Ectodermal cell (in vitro differentiated cells): ENCODE measurements at regions not wholly inside any gene's neighbourhood (a gene's known extent, or its start where the extent isn't known, plus 50 kb on each side); places are given as distances from the start of the nearest gene placed in this dataset.

ENCODE experiments used
- H3K27ac ChIP-seq: 2 replicates; pipeline ENCODE4 v1.7.0; 2013; ENCODE audit warnings: mild to moderate bottlenecking, low read depth, low read length; ENCODE audit not compliant: insufficient read depth, poor library complexity, severe bottlenecking
- H3K27me3 ChIP-seq: 2 replicates; pipeline ENCODE4 v1.7.0; 2013; ENCODE audit warnings: mild to moderate bottlenecking, low read length; ENCODE audit not compliant: insufficient read depth, control insufficient read depth, poor library complexity, severe bottlenecking
- H3K36me3 ChIP-seq: one replicate; pipeline ENCODE4 v1.7.0; 2013; ENCODE audit warnings: low read length; ENCODE audit not compliant: control insufficient read depth, insufficient read depth
- H3K4me1 ChIP-seq: one replicate; pipeline ENCODE4 v1.7.0; 2013; ENCODE audit warnings: low read length; ENCODE audit not compliant: control insufficient read depth, insufficient read depth
- H3K4me3 ChIP-seq: 2 replicates; pipeline ENCODE4 v1.7.0; 2013; ENCODE audit warnings: low read depth, low read length, control low read depth; ENCODE audit not compliant: insufficient read depth
- H3K9me3 ChIP-seq: 2 replicates; pipeline ENCODE4 v1.7.0; 2013; ENCODE audit warnings: mild to moderate bottlenecking, low read length, moderate library complexity; ENCODE audit not compliant: control insufficient read depth
- WGBS, 2 experiments: methylation state at CpG; one replicate each; pipeline ENCODE4 v1.1.7; 2013; ENCODE audit warnings: missing lambda C conversion rate in 2 of 2; 5-methylcytosine and 5-hydroxymethylcytosine counted together

DNA sequence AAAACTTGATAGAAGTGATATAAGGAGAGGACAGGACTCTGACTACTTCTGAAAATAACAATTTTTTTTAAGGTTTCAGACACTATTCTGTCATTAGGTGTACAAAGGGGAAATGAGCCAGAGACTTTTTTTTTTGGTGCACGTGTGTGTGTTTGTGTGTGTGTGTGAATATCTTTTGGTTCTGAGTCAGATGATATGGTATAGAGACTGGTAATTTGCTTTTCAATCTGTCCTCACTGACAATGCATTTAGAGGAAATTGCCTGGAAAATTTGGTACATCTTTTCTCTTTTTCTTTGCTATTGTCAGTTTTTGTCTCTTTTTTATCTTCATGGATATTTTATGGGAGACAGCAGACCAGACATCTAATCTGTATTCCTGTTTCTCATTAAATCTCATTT lies 59.3 kb downstream of the DDIT4L start:
- no peaks in the 10 kb centered on the region for H3K36me3 ChIP-seq
- no peak overlapping the region for H3K4me3 ChIP-seq
- no peak overlapping the region for H3K27ac ChIP-seq
- H3K9me3 ChIP-seq = no peaks in the 10 kb centered on the region
- H3K27me3 ChIP-seq = no peaks in the 10 kb centered on the region
- H3K4me1 ChIP-seq = no peaks in the 10 kb centered on the region
- 87 to 97% methylated on average over 1 of the region's 1 CpG for WGBS, 2 experiments

DNA sequence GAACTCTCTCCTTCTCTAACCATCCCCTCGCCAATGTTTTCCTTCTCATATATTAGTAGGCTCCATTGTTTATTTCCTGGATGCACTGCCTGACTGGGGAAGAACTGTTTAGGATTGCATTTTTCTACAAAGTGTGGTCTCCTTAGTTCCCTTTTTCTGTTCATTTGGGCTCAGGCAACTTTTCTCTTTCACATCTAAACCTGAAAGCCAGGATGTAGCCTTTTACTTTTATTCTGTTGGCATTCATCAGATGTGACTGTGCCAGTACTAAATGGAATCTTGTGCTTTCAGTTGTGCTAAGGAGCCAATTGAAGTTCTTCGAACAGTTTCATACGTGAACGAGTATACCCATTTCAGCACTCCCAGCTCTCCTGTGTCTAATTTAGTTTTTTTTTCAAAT lies 59.8 kb downstream of the DDIT4L start:
- H3K27me3 ChIP-seq = no peaks in the 10 kb centered on the region
- no peak overlapping the region for H3K4me3 ChIP-seq
- H3K4me1 ChIP-seq = no peaks in the 10 kb centered on the region
- H3K27ac ChIP-seq = no peak overlapping the region
- no peaks in the 10 kb centered on the region for H3K36me3 ChIP-seq
- WGBS, 2 experiments = 85 to 99% methylated on average over 4 of the region's 4 CpGs
- H3K9me3 ChIP-seq = no peaks in the 10 kb centered on the region

DNA sequence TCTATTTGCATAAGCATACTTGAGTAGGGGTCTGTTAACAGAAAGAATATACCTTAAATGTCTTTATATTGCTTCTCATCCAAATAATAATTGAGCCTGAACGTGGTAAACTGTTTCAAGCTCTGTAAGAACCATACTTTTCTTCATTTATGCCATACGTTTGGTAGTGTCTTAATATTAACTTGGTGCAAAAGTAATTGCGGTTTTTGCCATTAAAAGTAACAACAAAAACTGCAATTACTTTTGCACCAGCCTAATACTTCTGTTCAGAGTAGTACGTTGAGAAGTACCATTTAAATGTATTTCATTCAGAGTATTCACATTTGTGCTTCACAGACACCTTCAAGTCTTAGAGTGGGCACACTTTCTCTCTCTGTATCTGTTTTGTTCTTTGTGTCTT lies 60.5 kb downstream of the DDIT4L start:
- Histone ChIP-seq H3K9me3 (no peaks in the 10 kb centered on the region), H3K27me3 (no peaks in the 10 kb centered on the region), H3K4me3 (no peak overlapping the region), H3K36me3 (no peaks in the 10 kb centered on the region), H3K4me1 (no peaks in the 10 kb centered on the region), H3K27ac (no peak overlapping the region)
- WGBS, 2 experiments = 67% methylated on average over 3 to 4 of the region's 4 CpGs

DNA sequence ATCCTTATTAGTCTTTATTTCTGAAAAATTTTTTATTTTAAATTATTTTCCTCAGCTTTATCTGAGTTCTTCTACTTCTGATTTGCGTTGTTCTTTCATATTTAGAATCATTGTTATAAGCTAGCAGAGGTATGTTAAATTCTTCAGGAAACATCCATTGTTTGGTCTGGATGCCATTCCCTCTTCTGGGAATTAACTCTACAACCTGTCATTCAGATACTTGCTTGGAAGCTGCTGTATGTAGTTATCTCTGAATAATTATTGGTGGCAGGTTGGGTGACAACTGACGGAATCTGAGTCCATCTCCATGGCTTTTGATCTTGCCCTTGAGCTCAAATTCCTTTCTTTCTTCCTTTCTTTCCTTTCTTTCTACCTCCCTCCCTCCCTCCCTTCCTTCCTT lies 61.9 kb downstream of the DDIT4L start:
- no peak overlapping the region for H3K4me3 ChIP-seq
- H3K27me3 ChIP-seq = no peaks in the 10 kb centered on the region
- no peak overlapping the region for H3K27ac ChIP-seq
- no peaks in the 10 kb centered on the region for H3K9me3 ChIP-seq
- H3K36me3 ChIP-seq = no peaks in the 10 kb centered on the region
- 76 to 100% methylated on average over 1 of the region's 2 CpGs for WGBS, 2 experiments
- H3K4me1 ChIP-seq = no peaks in the 10 kb centered on the region

DNA sequence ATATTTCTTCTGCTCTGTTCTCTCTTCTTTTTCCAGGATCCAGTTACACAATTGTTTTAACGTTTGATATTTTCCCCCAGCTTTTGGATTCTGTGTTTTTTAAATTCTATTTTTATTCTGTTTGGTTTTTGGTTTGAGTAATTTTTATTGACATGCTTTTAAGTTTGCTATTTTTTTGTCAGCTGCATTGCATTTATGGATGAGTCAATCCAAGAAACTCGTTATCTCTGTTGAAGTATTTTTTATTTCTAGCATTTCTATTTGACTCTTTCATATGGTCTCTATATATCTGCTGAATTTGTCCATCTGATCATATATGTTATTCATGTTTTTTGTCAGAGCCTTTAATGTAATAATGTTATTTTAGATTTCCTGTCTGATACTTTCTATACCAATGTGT lies 65.6 kb downstream of the DDIT4L start:
- H3K4me1 ChIP-seq = no peaks in the 10 kb centered on the region
- no peak overlapping the region for H3K27ac ChIP-seq
- H3K27me3 ChIP-seq = no peaks in the 10 kb centered on the region
- 42% methylated on average over 2 of the region's 2 CpGs; no CpG with 5 or more reads in 1 of the 2 experiments for WGBS, 2 experiments
- no peaks in the 10 kb centered on the region for H3K9me3 ChIP-seq
- H3K36me3 ChIP-seq = no peaks in the 10 kb centered on the region
- H3K4me3 ChIP-seq = no peak overlapping the region

DNA sequence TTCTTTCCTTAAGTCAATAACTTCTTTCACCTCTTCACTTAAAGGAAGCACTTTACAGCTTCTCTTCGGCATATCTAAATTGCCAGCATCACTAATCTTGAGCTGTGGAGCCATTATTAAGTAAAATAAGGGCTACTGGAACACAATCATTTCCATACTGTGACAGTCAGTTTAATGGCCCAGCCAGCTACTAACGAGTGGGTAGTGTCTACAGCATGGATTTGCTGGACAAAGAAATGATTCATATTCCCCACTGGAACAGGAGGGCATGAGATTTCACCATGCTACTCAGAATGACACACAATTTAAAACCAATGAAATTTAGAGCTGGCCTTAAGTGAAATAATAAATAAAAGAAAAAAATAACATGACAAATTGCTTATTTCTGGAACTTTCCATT lies 72.1 kb downstream of the DDIT4L start:
- Histone ChIP-seq H3K27ac (no peak overlapping the region), H3K9me3 (no peaks in the 10 kb centered on the region), H3K36me3 (no peaks in the 10 kb centered on the region), H3K4me3 (no peak overlapping the region), H3K4me1 (no peaks in the 10 kb centered on the region), H3K27me3 (no peaks in the 10 kb centered on the region)
- WGBS, 2 experiments = 91 to 94% methylated on average over 2 of the region's 2 CpGs

DNA sequence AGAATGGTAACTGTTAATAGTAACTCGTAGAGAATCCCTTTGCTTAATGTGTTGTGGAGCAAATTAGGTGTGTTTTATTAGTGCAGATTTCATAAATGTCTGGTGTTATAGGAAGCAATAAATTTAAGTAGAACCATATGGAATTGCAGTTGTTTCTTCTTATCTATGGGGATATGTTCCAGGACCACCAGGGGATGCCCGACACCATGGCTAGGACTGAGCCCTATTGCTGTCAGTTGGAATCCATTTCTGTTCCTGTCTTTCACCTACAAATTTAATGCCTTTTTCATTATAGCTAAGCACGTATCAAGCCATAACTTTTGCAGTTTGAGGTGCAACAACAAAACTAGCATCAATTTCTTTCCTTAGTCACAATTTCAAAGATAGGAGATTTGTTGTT lies 72.5 kb downstream of the DDIT4L start:
- H3K9me3 ChIP-seq = no peaks in the 10 kb centered on the region
- H3K4me3 ChIP-seq = no peak overlapping the region
- H3K4me1 ChIP-seq = no peaks in the 10 kb centered on the region
- 93 to 95% methylated on average over 3 of the region's 3 CpGs for WGBS, 2 experiments
- H3K36me3 ChIP-seq = no peaks in the 10 kb centered on the region
- H3K27ac ChIP-seq = no peak overlapping the region
- no peaks in the 10 kb centered on the region for H3K27me3 ChIP-seq

DNA sequence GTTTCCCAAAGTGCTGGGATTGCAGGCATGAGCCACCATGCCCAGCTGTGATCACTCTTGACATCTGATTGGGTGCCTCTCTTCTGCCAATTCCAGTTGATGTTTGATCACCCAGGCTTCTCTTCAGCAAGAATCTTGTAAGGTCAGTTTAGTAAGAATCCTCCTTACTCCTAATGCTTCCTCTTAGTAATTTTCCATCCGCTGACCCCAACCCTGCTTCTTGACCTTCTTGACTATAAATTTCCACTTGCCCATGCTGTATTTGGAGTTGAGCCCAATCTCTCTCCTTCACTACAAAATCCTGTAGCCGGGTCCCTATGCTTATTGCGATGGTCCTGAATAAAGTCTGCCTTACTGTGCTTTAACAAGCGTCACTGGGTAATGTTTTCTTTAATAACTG lies 75.4 kb downstream of the DDIT4L start:
- Histone ChIP-seq H3K9me3 (no peaks in the 10 kb centered on the region), H3K36me3 (no peaks in the 10 kb centered on the region), H3K27me3 (no peaks in the 10 kb centered on the region), H3K27ac (no peak overlapping the region), H3K4me1 (no peaks in the 10 kb centered on the region), H3K4me3 (no peak overlapping the region)
- WGBS, 2 experiments = 68 to 74% methylated on average over 4 of the region's 4 CpGs

DNA sequence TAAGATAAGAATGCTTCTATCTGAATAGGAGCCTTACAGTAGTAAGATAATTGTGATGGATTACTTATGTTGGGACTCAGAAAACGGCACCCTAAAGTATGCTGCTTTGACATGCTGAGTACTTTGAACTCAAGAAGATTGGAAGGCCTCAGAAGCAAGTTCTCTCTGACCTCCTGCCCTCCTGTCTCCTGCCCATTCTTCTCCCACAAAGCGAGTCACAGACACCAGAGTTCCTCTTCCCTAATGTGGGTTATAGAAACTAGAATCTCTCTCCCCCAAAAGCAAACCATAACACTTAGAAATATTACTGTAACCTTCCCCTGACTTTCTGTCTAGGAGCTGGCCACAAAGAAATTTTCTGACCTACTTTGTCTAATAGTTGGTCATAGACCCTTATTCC lies 76.5 kb downstream of the DDIT4L start:
- WGBS, 2 experiments = 49 to 52% methylated on average over 2 of the region's 2 CpGs
- Histone ChIP-seq H3K4me3 (no peak overlapping the region), H3K4me1 (no peaks in the 10 kb centered on the region), H3K27me3 (no peaks in the 10 kb centered on the region), H3K27ac (no peak overlapping the region), H3K36me3 (no peaks in the 10 kb centered on the region), H3K9me3 (no peaks in the 10 kb centered on the region)

DNA sequence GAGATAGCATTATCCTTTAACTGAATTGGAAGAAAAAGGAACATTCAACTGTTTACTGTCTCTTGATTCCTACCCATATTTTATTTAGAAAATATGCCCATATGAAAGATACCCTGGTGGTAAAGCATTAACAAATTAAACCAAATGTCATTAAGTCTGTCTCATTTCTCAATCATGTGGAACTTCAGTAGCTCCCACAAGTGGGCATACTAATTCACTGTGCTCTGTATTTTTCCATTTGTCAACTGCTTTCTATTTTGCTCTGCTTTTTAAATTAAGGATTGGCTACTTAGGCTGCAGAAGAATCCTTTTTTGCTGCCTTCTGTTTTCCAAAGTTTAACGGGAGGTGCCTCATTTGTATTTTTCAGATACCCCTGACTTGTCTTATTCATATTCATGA lies 77.2 kb downstream of the DDIT4L start:
- Histone ChIP-seq H3K27me3 (no peaks in the 10 kb centered on the region), H3K4me1 (no peaks in the 10 kb centered on the region), H3K27ac (no peak overlapping the region), H3K9me3 (no peaks in the 10 kb centered on the region), H3K36me3 (no peaks in the 10 kb centered on the region), H3K4me3 (no peak overlapping the region)
- 6 to 12% methylated on average over 1 of the region's 1 CpG for WGBS, 2 experiments

DNA sequence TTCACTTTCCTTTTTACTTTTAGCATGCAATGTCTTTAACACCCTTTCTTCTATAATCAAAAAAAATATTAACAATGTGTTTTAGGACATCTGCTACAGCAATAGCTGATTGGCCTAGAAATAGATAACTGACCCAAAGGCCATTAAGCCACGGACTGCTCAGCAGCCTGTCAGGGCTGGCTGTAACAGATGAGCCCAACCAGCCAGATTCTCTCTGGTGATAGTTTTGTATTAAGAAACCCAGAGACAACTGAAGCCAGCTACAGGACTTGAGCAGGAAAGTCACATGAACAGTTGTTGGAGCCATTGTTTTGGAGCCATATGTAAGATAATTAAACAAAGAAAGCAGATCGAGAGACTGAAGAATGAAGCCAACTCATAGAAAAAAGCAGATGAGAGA lies 80.3 kb downstream of the DDIT4L start:
- no peak overlapping the region for H3K4me3 ChIP-seq
- no peak overlapping the region for H3K27ac ChIP-seq
- WGBS, 2 experiments = 89 to 93% methylated on average over 2 of the region's 2 CpGs
- no peaks in the 10 kb centered on the region for H3K9me3 ChIP-seq
- H3K27me3 ChIP-seq = no peaks in the 10 kb centered on the region
- no peaks in the 10 kb centered on the region for H3K36me3 ChIP-seq
- no peaks in the 10 kb centered on the region for H3K4me1 ChIP-seq
